HepG2 (cell line): ENCODE measurements at regions not wholly inside any gene's neighbourhood (a gene's known extent, or its start where the extent isn't known, plus 50 kb on each side); places are given as distances from the start of the nearest gene placed in this dataset.
"Not testable (repeated sequence)": the region's sequence is repeated elsewhere in the genome, so short reads cannot be mapped to it uniquely, and the experiment has no call there.

Source experiments
- ASH2L ChIP-seq: fragments of 300-600, 200-600 bp; sonication (generic); IDR thresholded peaks from 2 replicates; pipeline ENCODE4 v1.7.0; 2017; ENCODE audit warnings: low read depth, mild to moderate bottlenecking, moderate library complexity, mixed read lengths, low read length; ENCODE audit not compliant: insufficient read length
- ESRRA ChIP-seq: sonication (generic); formaldehyde crosslinking; IDR thresholded peaks from 2 replicates; pipeline ENCODE4 v1.5.1; 2020; ENCODE audit warnings: mild to moderate bottlenecking, low read depth, missing genetic modification reagents
- FOXA1 ChIP-seq, 2 experiments: fragments of 450-650 bp in 1 of 2; sonication (generic) in 1 of 2; formaldehyde crosslinking in 1 of 2; IDR thresholded peaks; 2 replicates each; pipeline versions ENCODE4 v1.4.0 to v1.6.1; 2016 to 2020; ENCODE audit warnings: missing genetic modification reagents in 1 of 2
- ISL2 ChIP-seq: sonication (generic); formaldehyde crosslinking; IDR thresholded peaks from 2 replicates; pipeline ENCODE4 v1.5.0; 2020; ENCODE audit warnings: missing genetic modification reagents
- MEF2D ChIP-seq: sonication (generic); formaldehyde crosslinking; IDR thresholded peaks from 2 replicates; pipeline ENCODE4 v1.5.1; 2020; ENCODE audit warnings: mild to moderate bottlenecking, missing genetic modification reagents
- NFIC ChIP-seq: IDR thresholded peaks from 2 replicates; pipeline ENCODE4 v1.6.1; 2012; ENCODE audit warnings: mild to moderate bottlenecking, low read length, inconsistent platforms
- PPARG ChIP-seq: conservative IDR thresholded peaks from 2 replicates; pipeline ENCODE4 v1.6.1; 2016; ENCODE audit warnings: missing biosample characterization, missing genetic modification reagents
- RXRB ChIP-seq: IDR thresholded peaks from 2 replicates; pipeline ENCODE4 v1.6.1; 2016; ENCODE audit warnings: borderline replicate concordance, missing genetic modification reagents, missing compliant biosample characterization
- TARDBP ChIP-seq: sonication (generic); formaldehyde crosslinking; IDR thresholded peaks from 2 replicates; pipeline ENCODE4 v1.8.0; 2022; ENCODE audit warnings: mild to moderate bottlenecking, missing genetic modification reagents
- ZFY ChIP-seq: sonication (generic); formaldehyde crosslinking; IDR thresholded peaks from 2 replicates; pipeline ENCODE4 v1.4.0; 2020; ENCODE audit warnings: missing genetic modification reagents
- ZKSCAN8 ChIP-seq: IDR thresholded peaks from 2 replicates; pipeline ENCODE4 v1.6.1; 2016; ENCODE audit warnings: borderline replicate concordance, missing genetic modification reagents, missing compliant biosample characterization
- ZNF331 ChIP-seq: sonication (generic); formaldehyde crosslinking; IDR thresholded peaks from 2 replicates; pipeline ENCODE4 v1.4.0; 2020; ENCODE audit warnings: missing genetic modification reagents
- ZNF558 ChIP-seq: sonication (generic); formaldehyde crosslinking; IDR thresholded peaks from 2 replicates; pipeline ENCODE4 v1.9.0; 2022; ENCODE audit warnings: mild to moderate bottlenecking, missing genetic modification reagents, borderline replicate concordance
- TF ChIP-seq, protein P1 (sequence below), 2 experiments: fragments of 450-650 bp in 1 of 2; sonication (generic) in 1 of 2; formaldehyde crosslinking; IDR thresholded peaks; 2 replicates each; pipeline versions ENCODE4 v1.5.0 to v1.8.0; 2020 to 2022; ENCODE audit warnings: mild to moderate bottlenecking in 1 of 2, missing genetic modification reagents in 1 of 2
- TF ChIP-seq, protein P2 (sequence below): sonication (generic); formaldehyde crosslinking; IDR thresholded peaks from 2 replicates; pipeline ENCODE4 v1.9.0; 2021; ENCODE audit warnings: mild to moderate bottlenecking, missing genetic modification reagents
- TF ChIP-seq, protein P3 (sequence below): IDR thresholded peaks from 2 replicates; pipeline ENCODE4 v1.6.1; 2012; ENCODE audit warnings: low read depth, low read length, improper control_type of control experiment

DNA sequence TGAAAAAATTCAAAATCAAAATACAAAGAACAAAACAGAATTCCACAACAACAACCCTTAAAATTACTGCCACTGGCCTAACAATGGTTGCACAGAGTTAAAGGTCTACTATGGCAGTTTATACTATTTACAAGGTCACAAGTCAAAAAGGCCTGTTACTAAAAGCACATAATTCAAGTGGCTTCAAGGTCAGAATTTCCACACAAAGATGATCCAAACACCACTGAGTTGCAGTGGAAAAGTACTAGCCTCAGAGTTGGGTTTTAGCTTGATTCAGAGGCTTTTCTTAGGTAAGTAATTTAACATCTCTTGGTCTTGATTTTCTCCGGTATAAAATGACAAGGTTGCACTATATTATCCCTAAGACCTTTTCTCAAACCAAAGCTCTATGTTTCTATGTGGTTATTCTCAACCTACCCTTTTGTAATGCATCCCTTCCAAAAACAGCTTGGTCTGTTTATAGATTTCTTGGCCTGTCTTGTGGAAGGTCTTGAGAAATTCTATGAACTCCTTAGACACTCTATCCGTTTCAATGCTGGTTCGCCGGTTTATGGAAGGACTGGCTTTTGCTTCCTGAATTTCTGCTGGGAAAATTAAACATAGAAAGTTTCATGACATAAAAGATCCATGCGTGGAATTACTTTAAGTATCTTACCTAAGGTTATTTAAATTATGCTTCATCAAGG is 69.5 kb downstream of the MDH2 start (continued):
- TF ChIP-seq TARDBP (0 out of 2 replicates have a peak, but pooled peaks have one; percentile 40), ZKSCAN8 (0 out of 2 replicates have a peak, but pooled peaks have one; percentile 37), ZFY (CRISPR knock-in tag) (0 out of 2 replicates have a peak, but pooled peaks have one; percentile 18), ZNF331 (peak; percentile 39; the same call in 1 of the 2 replicates), ASH2L (peak; percentile 2), FOXA1 (CRISPR knock-in tag; IDR thresholded peaks at IDR 0.05) (0 out of 2 replicates have a peak, but pooled peaks have one; percentile 40), RXRB (0 out of 2 replicates have a peak, but pooled peaks have one; percentile 48), ESRRA (CRISPR knock-in tag) (peak; percentile 79; the same call in 1 of the 2 replicates), MEF2D (CRISPR knock-in tag) (0 out of 2 replicates have a peak, but pooled peaks have one; percentile 30), NFIC (peak; percentile 31; the same call in 1 of the 2 replicates), PPARG (CRISPR knock-in tag) (peak; percentile 58; the same call in 1 of the 2 replicates), ZNF558 (CRISPR knock-in tag) (peak; percentile 25; the same call in 1 of the 2 replicates), ISL2 (CRISPR knock-in tag) (peak; percentile 87)
- TF ChIP-seq, protein P1, sequence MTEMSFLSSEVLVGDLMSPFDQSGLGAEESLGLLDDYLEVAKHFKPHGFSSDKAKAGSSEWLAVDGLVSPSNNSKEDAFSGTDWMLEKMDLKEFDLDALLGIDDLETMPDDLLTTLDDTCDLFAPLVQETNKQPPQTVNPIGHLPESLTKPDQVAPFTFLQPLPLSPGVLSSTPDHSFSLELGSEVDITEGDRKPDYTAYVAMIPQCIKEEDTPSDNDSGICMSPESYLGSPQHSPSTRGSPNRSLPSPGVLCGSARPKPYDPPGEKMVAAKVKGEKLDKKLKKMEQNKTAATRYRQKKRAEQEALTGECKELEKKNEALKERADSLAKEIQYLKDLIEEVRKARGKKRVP (CRISPR knock-in tag; IDR thresholded peaks at IDR 0.05): 0 out of 4 replicates have a peak, but pooled peaks of 1 of the 2 experiments have one; percentile 12
- TF ChIP-seq, protein P2, sequence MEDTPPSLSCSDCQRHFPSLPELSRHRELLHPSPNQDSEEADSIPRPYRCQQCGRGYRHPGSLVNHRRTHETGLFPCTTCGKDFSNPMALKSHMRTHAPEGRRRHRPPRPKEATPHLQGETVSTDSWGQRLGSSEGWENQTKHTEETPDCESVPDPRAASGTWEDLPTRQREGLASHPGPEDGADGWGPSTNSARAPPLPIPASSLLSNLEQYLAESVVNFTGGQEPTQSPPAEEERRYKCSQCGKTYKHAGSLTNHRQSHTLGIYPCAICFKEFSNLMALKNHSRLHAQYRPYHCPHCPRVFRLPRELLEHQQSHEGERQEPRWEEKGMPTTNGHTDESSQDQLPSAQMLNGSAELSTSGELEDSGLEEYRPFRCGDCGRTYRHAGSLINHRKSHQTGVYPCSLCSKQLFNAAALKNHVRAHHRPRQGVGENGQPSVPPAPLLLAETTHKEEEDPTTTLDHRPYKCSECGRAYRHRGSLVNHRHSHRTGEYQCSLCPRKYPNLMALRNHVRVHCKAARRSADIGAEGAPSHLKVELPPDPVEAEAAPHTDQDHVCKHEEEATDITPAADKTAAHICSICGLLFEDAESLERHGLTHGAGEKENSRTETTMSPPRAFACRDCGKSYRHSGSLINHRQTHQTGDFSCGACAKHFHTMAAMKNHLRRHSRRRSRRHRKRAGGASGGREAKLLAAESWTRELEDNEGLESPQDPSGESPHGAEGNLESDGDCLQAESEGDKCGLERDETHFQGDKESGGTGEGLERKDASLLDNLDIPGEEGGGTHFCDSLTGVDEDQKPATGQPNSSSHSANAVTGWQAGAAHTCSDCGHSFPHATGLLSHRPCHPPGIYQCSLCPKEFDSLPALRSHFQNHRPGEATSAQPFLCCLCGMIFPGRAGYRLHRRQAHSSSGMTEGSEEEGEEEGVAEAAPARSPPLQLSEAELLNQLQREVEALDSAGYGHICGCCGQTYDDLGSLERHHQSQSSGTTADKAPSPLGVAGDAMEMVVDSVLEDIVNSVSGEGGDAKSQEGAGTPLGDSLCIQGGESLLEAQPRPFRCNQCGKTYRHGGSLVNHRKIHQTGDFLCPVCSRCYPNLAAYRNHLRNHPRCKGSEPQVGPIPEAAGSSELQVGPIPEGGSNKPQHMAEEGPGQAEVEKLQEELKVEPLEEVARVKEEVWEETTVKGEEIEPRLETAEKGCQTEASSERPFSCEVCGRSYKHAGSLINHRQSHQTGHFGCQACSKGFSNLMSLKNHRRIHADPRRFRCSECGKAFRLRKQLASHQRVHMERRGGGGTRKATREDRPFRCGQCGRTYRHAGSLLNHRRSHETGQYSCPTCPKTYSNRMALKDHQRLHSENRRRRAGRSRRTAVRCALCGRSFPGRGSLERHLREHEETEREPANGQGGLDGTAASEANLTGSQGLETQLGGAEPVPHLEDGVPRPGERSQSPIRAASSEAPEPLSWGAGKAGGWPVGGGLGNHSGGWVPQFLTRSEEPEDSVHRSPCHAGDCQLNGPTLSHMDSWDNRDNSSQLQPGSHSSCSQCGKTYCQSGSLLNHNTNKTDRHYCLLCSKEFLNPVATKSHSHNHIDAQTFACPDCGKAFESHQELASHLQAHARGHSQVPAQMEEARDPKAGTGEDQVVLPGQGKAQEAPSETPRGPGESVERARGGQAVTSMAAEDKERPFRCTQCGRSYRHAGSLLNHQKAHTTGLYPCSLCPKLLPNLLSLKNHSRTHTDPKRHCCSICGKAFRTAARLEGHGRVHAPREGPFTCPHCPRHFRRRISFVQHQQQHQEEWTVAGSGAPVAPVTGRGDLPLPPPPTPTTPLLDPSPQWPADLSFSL (CRISPR knock-in tag): peak; percentile 77; the same call in 1 of the 2 replicates
- TF ChIP-seq FOXA1 (IDR thresholded peaks at IDR 0.05): not testable (repeated sequence)
- TF ChIP-seq, protein P3, sequence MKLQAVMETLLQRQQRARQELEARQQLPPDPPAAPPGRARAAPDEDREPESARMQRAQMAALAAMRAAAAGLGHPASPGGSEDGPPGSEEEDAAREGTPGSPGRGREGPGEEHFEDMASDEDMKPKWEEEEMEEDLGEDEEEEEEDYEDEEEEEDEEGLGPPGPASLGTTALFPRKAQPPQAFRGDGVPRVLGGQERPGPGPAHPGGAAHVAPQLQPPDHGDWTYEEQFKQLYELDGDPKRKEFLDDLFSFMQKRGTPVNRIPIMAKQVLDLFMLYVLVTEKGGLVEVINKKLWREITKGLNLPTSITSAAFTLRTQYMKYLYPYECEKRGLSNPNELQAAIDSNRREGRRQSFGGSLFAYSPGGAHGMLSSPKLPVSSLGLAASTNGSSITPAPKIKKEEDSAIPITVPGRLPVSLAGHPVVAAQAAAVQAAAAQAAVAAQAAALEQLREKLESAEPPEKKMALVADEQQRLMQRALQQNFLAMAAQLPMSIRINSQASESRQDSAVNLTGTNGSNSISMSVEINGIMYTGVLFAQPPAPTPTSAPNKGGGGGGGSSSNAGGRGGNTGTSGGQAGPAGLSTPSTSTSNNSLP: 0 out of 2 replicates have a peak, but pooled peaks have one; percentile 10
